HG03064 (cell line): ENCODE measurements at regions not wholly inside any gene's neighbourhood (a gene's known extent, or its start where the extent isn't known, plus 50 kb on each side); places are given as distances from the start of the nearest gene placed in this dataset.
"Not testable (repeated sequence)": the region's sequence is repeated elsewhere in the genome, so short reads cannot be mapped to it uniquely, and the experiment has no call there.

Source experiments
- ATAC-seq: cut with Tn5 transposase; IDR thresholded peaks from one replicate; pipeline ENCODE4 v1.9.1; 2021; ENCODE audit warnings: low read depth; ENCODE audit not compliant: unreplicated experiment

GRCh38 chr1:5768014-5768413, 224.2 kb downstream of the NPHP4 start:
- no peak for ATAC-seq

GRCh38 chr1:5766996-5767395, 225.2 kb downstream of the NPHP4 start:
- not testable (repeated sequence) for ATAC-seq

- no peak for ATAC-seq
These were observed 226.0 kb downstream of the NPHP4 start for GRCh38 chr1:5765997-5766913.

GRCh38 chr1:5765483-5765882, 226.7 kb downstream of the NPHP4 start:
- no peak for ATAC-seq

- no peak for ATAC-seq
These were observed 227.3 kb downstream of the NPHP4 start for GRCh38 chr1:5764959-5765358.

- ATAC-seq = no peak
These were observed 227.8 kb downstream of the NPHP4 start for GRCh38 chr1:5764464-5764863.

GRCh38 chr1:5763696-5764370, 228.4 kb downstream of the NPHP4 start:
- no peak for ATAC-seq

- no peak for ATAC-seq
These were observed 233.2 kb downstream of the NPHP4 start for GRCh38 chr1:5758859-5759578.

- no peak for ATAC-seq
These were observed 234.0 kb downstream of the NPHP4 start for GRCh38 chr1:5758000-5758858.

- ATAC-seq = no peak
These were observed 234.9 kb downstream of the NPHP4 start for GRCh38 chr1:5757187-5757805.

GRCh38 chr1:5756434-5757186, 235.6 kb downstream of the NPHP4 start:
- no peak for ATAC-seq

- no peak for ATAC-seq
These were observed 236.6 kb downstream of the NPHP4 start for GRCh38 chr1:5755552-5756125.

GRCh38 chr1:5754817-5755551, 237.2 kb downstream of the NPHP4 start:
- no peak for ATAC-seq

GRCh38 chr1:5753549-5754421, 238.4 kb downstream of the NPHP4 start:
- no peak for ATAC-seq

- ATAC-seq = no peak
These were observed 239.3 kb downstream of the NPHP4 start for GRCh38 chr1:5752746-5753548.
